Upper lobe of left lung (tissue), 6 donors: ENCODE measurements at regions not wholly inside any gene's neighbourhood (a gene's known extent, or its start where the extent isn't known, plus 50 kb on each side); places are given as distances from the start of the nearest gene placed in this dataset.

ENCODE experiments used
- ATAC-seq, 2 donors: fragments of 200-7000 bp; cut with Tn5 transposase; one replicate each; pipeline ENCODE4 v1.9.1; 2022; ENCODE audit warnings: mild to moderate bottlenecking in 2 of 2, moderate library complexity in 2 of 2; ENCODE audit not compliant: low FRiP score in 2 of 2
- DNase-seq, 2 donors: peaks; one replicate each; pipeline ENCODE4 v3.0.0-alpha.2; 2019 to 2020
- H3K27ac ChIP-seq, 4 donors: fragments of 200-600 bp; sonication (generic); one replicate each; pipeline ENCODE4 v1.5.1; 2016 to 2019
- H3K27me3 ChIP-seq, 4 donors: fragments of 200-600 bp; sonication (generic); one replicate each; pipeline ENCODE4 v1.5.1; 2017 to 2019
- H3K36me3 ChIP-seq, 4 donors: fragments of 200-600 bp; sonication (generic); one replicate each; pipeline ENCODE4 v1.5.1; 2016 to 2019
- H3K4me1 ChIP-seq, 4 donors: fragments of 200-600 bp; sonication (generic); one replicate each; pipeline ENCODE4 v1.5.1; 2018 to 2019
- H3K4me3 ChIP-seq, 4 donors: fragments of 200-600 bp; sonication (generic); one replicate each; pipeline ENCODE4 v1.5.1; 2017 to 2019; ENCODE audit warnings: mild to moderate bottlenecking in 2 of 4, moderate library complexity in 1 of 4
- H3K9me3 ChIP-seq, 4 donors: fragments of 200-600 bp; sonication (generic); one replicate each; pipeline ENCODE4 v1.5.1; 2018 to 2019
- EP300 ChIP-seq, 4 donors: sonication (generic); formaldehyde crosslinking; IDR thresholded peaks; one replicate each; pipeline ENCODE4 v1.5.1; 2017; ENCODE audit warnings: antibody characterized with exemption in 4 of 4, control low read depth in 2 of 4
- POLR2A ChIP-seq, 4 donors: fragments of 450-650 bp; IDR thresholded peaks; one replicate each; pipeline ENCODE4 v1.5.1; 2016 to 2017; ENCODE audit warnings: antibody characterized with exemption in 4 of 4, mild to moderate bottlenecking in 2 of 4
- POLR2AphosphoS5 ChIP-seq, 2 donors: sonication (generic); formaldehyde crosslinking; IDR thresholded peaks; one replicate each; pipeline ENCODE4 v1.5.1; 2017; ENCODE audit warnings: antibody characterized with exemption in 2 of 2
- WGBS, 2 donors: methylation state at CpG; one replicate each; pipeline ENCODE4 v1.1.5; 2017 to 2018; 5-methylcytosine and 5-hydroxymethylcytosine counted together
- TF ChIP-seq, protein P1 (sequence below), 6 experiments: fragments of 450-650 bp in 4 of 6; fragments of 200-600 bp in 2 of 6; sonication (generic) in 2 of 6; IDR thresholded peaks; one replicate each; pipeline ENCODE4 v1.5.1; 2016 to 2019; ENCODE audit warnings: antibody characterized with exemption in 6 of 6
- donor health status: DM: no; HTN: no; CAD: no; lungs with moderate emphysema.
- donor health status: DM: no; HTN: yes; CAD: no; lungs with severe emphysema.

DNA sequence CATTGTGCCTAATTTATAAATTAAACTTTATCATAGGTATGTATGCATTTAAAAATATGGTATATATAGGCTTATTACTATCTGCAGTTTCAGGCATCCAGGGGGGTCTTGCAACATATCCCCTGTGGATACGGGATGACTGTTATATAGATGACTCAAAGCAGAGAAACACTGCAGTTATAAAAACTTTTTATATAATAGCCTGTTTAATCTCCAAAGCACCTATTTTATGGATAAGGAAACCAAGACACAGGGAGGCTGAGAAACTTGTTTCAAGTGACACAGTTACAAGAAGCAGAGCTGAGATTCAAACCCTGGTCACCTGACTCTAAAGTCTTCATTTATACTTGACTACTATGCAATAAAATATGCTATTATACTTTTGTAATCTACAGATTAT is 897.7 kb downstream of the KCNA4 start:
- peaks cover 0 to 5% (median 0%) of the 10 kb centered on the region in 4 donors for H3K4me1 ChIP-seq
- 76 to 88% methylated on average over 1 of the region's 1 CpG for WGBS, 2 donors
- TF ChIP-seq POLR2A (IDR thresholded peaks at IDR 0.05), result no peak
- TF ChIP-seq, protein P1, sequence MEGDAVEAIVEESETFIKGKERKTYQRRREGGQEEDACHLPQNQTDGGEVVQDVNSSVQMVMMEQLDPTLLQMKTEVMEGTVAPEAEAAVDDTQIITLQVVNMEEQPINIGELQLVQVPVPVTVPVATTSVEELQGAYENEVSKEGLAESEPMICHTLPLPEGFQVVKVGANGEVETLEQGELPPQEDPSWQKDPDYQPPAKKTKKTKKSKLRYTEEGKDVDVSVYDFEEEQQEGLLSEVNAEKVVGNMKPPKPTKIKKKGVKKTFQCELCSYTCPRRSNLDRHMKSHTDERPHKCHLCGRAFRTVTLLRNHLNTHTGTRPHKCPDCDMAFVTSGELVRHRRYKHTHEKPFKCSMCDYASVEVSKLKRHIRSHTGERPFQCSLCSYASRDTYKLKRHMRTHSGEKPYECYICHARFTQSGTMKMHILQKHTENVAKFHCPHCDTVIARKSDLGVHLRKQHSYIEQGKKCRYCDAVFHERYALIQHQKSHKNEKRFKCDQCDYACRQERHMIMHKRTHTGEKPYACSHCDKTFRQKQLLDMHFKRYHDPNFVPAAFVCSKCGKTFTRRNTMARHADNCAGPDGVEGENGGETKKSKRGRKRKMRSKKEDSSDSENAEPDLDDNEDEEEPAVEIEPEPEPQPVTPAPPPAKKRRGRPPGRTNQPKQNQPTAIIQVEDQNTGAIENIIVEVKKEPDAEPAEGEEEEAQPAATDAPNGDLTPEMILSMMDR (IDR thresholded peaks at IDR 0.05), result no peak
- TF ChIP-seq POLR2AphosphoS5 (IDR thresholded peaks at IDR 0.05), result no peak
- no peak for TF ChIP-seq EP300 (IDR thresholded peaks at IDR 0.05)
- H3K36me3 ChIP-seq, result no peaks in the 10 kb centered on the region
- no peak overlapping the region for H3K27ac ChIP-seq
- H3K4me3 ChIP-seq, result no peak overlapping the region
- H3K27me3 ChIP-seq, result no peaks in the 10 kb centered on the region
- ATAC-seq (no peak), DNase-seq (no peak)
- no peaks in the 10 kb centered on the region for H3K9me3 ChIP-seq

DNA sequence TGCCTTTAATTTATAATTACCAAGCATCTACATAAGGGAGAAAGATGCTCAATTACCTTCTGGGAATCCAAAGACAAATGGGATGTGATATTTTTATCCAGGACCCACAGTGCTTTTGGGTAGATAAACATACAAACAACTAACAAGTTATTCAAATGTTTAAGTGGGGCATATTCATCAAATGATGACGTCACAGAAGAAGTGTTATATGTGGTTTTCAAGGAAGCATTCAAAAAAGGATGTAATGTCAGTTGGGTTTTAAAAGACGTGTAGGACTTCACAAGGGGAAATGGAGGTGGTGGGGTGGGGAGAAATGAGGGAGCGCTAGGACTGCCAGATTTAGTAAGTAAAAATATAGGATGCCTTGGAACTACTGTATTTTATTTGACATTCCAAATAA is 915.9 kb downstream of the KCNA4 start:
- 63 to 68% methylated on average over 3 of the region's 3 CpGs for WGBS, 2 donors
- H3K4me3 ChIP-seq, result no peak overlapping the region
- H3K27me3 ChIP-seq, result no peaks in the 10 kb centered on the region
- H3K9me3 ChIP-seq, result peaks cover 0 to 3% (median 0%) of the 10 kb centered on the region in 4 donors
- no peak overlapping the region for H3K27ac ChIP-seq
- no peaks in the 10 kb centered on the region for H3K4me1 ChIP-seq
- TF ChIP-seq EP300 (IDR thresholded peaks at IDR 0.05) (no peak), POLR2AphosphoS5 (IDR thresholded peaks at IDR 0.05) (no peak), POLR2A (IDR thresholded peaks at IDR 0.05) (no peak)
- TF ChIP-seq, protein P1 (IDR thresholded peaks at IDR 0.05), result no peak
- DNase-seq (no peak), ATAC-seq (no peak)
- H3K36me3 ChIP-seq, result no peaks in the 10 kb centered on the region

DNA sequence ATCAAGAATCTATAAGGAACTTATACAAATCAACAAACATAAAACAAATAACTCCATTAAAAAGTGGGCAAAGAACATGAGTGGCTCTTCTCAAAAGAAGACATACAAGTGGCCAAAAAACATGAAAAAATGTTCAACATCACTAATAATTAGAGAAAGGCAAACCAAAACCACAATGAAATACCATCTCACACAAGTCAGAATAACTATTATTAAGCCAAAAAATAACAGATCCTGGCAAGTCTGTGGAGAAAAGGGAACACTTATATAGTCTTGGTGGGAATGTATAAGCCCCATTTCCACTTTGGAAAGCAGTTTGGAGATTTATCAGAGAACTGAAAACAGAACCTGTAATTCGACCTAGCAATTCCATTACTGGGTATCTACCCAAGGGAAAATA is 921.0 kb downstream of the KCNA4 start:
- WGBS, 2 donors, result 75 to 87% methylated on average over 1 of the region's 1 CpG
- TF ChIP-seq EP300 (IDR thresholded peaks at IDR 0.05) (no peak), POLR2AphosphoS5 (IDR thresholded peaks at IDR 0.05) (no peak), POLR2A (IDR thresholded peaks at IDR 0.05) (no peak)
- TF ChIP-seq, protein P1 (IDR thresholded peaks at IDR 0.05), result no peak
- ATAC-seq, result no peak
- Histone ChIP-seq H3K27ac (no peak overlapping the region), H3K9me3 (no peaks in the 10 kb centered on the region), H3K4me3 (no peak overlapping the region), H3K4me1 (no peaks in the 10 kb centered on the region), H3K36me3 (no peaks in the 10 kb centered on the region), H3K27me3 (no peaks in the 10 kb centered on the region)
- DNase-seq, result no peak

DNA sequence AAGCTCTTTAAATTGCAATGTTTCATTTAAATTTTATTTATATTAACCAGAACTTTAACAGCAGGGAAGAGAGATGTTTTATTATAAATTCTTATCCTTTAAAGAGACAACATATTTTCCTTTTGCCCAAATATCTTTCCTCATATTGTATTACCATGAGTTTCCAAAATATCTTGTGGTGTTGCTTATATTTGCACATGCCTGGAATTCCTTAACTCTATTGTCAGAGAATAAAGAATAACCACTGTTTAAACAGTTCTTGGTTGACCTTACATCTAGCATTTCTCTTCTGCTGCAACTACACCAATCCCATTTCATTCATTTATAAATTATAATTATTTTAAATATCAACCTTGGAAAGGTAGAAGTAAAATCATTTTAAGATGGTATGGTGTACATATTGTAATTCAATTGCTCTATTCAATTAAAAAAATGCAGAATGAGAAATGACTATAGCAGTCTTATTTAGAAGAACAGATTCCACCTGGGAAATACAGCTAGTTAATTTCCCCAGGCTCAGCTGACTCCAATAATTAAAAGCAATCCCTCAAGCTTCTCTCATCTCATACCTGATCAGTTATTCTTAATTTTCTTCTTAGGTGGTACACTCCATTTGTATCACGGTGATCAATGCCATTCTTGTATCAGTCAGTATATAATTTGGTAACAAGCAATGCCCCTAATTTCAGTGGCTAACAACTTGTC is 923.3 kb downstream of the KCNA4 start:
- DNase-seq (no peak), ATAC-seq (no peak)
- H3K9me3 ChIP-seq, result no peaks in the 10 kb centered on the region
- H3K27ac ChIP-seq, result no peak overlapping the region
- no peaks in the 10 kb centered on the region for H3K27me3 ChIP-seq
- TF ChIP-seq EP300 (IDR thresholded peaks at IDR 0.05) (no peak), POLR2A (IDR thresholded peaks at IDR 0.05) (no peak), POLR2AphosphoS5 (IDR thresholded peaks at IDR 0.05) (no peak)
- TF ChIP-seq, protein P1 (IDR thresholded peaks at IDR 0.05), result no peak
- no peaks in the 10 kb centered on the region for H3K36me3 ChIP-seq
- H3K4me1 ChIP-seq, result no peaks in the 10 kb centered on the region
- no peak overlapping the region for H3K4me3 ChIP-seq
- 83 to 87% methylated on average over 1 of the region's 1 CpG for WGBS, 2 donors

DNA sequence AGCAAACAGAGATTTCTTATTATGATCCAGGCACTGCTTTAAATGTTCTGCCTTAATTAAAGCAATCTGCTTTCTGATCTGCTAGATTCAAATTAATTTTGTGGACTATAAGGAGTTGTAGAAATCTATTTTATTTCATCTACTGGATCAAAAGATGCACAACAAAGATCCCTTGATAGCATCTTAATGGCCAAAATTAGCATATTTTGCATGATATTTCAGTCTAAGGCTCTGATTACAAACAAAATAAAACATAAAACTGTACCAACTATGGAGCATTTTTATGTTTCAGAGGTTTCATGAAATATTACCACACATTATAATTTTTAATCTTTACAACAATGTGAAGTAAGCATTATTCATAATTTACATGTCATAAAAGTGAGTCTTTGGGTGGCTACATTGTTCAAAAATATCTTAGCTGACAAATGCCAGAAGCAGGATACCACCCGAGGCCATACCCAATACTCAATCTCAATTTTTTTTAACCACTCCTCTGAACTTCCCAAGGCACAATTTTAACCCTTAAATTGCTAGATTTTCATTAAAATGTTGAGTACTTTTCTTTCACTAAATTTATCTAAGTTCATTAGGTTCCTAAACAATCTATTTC is 929.5 kb downstream of the KCNA4 start:
- 6 to 10% methylated on average over 1 of the region's 1 CpG for WGBS, 2 donors
- ATAC-seq (no peak), DNase-seq (no peak)
- Histone ChIP-seq H3K27me3 (no peaks in the 10 kb centered on the region), H3K4me1 (no peaks in the 10 kb centered on the region), H3K9me3 (no peaks in the 10 kb centered on the region), H3K4me3 (no peak overlapping the region), H3K27ac (no peak overlapping the region), H3K36me3 (no peaks in the 10 kb centered on the region)
- no peak for TF ChIP-seq EP300 (IDR thresholded peaks at IDR 0.05)
- no peak for TF ChIP-seq POLR2A (IDR thresholded peaks at IDR 0.05)
- TF ChIP-seq, protein P1 (IDR thresholded peaks at IDR 0.05), result no peak
- TF ChIP-seq POLR2AphosphoS5 (IDR thresholded peaks at IDR 0.05), result no peak
